Thoracic aorta (tissue), 2 donors: ENCODE measurements at regions not wholly inside any gene's neighbourhood (a gene's known extent, or its start where the extent isn't known, plus 50 kb on each side); places are given as distances from the start of the nearest gene placed in this dataset.

ENCODE experiments used
- ATAC-seq: fragments of 150-250 bp; one replicate; pipeline ENCODE4 v1.8.0; 2017; ENCODE audit warnings: low read depth; ENCODE audit not compliant: insufficient number of reproducible peaks, low FRiP score
- DNase-seq: peaks from one replicate; pipeline ENCODE4 v3.0.0-alpha.2; 2020; ENCODE audit warnings: low spot score
- H3K27ac ChIP-seq, 2 donors: fragments of 200-600 bp; sonication (generic); 1 replicate in 1 of 2; 2 replicates in 1 of 2; pipeline ENCODE4 v1.5.1; 2016; ENCODE audit warnings: mild to moderate bottlenecking in 2 of 2, moderate library complexity in 2 of 2
- H3K27me3 ChIP-seq: fragments of 200-600 bp; sonication (generic); replicated peaks from 2 replicates; pipeline ENCODE4 v1.6.0; 2016; ENCODE audit warnings: mild to moderate bottlenecking; ENCODE audit not compliant: insufficient read depth
- H3K36me3 ChIP-seq: fragments of 200-600 bp; sonication (generic); one replicate; pipeline ENCODE4 v1.5.1; 2016
- H3K4me1 ChIP-seq, 2 donors: fragments of 200-600 bp; sonication (generic); 1 replicate in 1 of 2; 2 replicates in 1 of 2; pipeline versions ENCODE4 v1.5.1 to v1.6.0; 2016; ENCODE audit warnings: low read depth in 2 of 2, mild to moderate bottlenecking in 1 of 2; ENCODE audit not compliant: control insufficient read depth in 1 of 2
- H3K4me3 ChIP-seq: fragments of 200-600 bp; sonication (generic); 2 replicates; pipeline ENCODE4 v1.5.1; 2016; ENCODE audit warnings: mild to moderate bottlenecking
- H3K9me3 ChIP-seq: fragments of 200-600 bp; sonication (generic); 2 replicates; pipeline ENCODE4 v1.5.1; 2016
- CTCF ChIP-seq: fragments of 200-600 bp; sonication (generic); IDR thresholded peaks from one replicate; pipeline ENCODE4 v1.5.1; 2019; ENCODE audit warnings: antibody characterized with exemption

GRCh38 chr9:7304627-7304995, 495.0 kb downstream of the DMAC1 start:
- no peak overlapping the region for H3K4me3 ChIP-seq
- ATAC-seq (no peak), DNase-seq (no peak)
- TF ChIP-seq CTCF = no peak
- no peaks in the 10 kb centered on the region for H3K36me3 ChIP-seq
- no peaks in the 10 kb centered on the region for H3K27me3 ChIP-seq
- peaks cover 0 to 6% of the 10 kb centered on the region in 2 donors for H3K4me1 ChIP-seq
- H3K27ac ChIP-seq = no peak overlapping the region
- peaks cover 9% of the 10 kb centered on the region for H3K9me3 ChIP-seq

- Histone ChIP-seq H3K4me3 (no peak overlapping the region), H3K27me3 (no peaks in the 10 kb centered on the region), H3K9me3 (peaks cover 5% of the 10 kb centered on the region), H3K27ac (no peak overlapping the region), H3K4me1 (peaks cover 0 to 6% of the 10 kb centered on the region in 2 donors), H3K36me3 (no peaks in the 10 kb centered on the region)
- ATAC-seq (no peak), DNase-seq (no peak)
- no peak for TF ChIP-seq CTCF
Measured at GRCh38 chr9:7303907-7304626, 495.5 kb downstream of the DMAC1 start.

GRCh38 chr9:7300484-7300883, 499.1 kb downstream of the DMAC1 start:
- no peak for DNase-seq
- no peaks in the 10 kb centered on the region for H3K27me3 ChIP-seq
- no peak for ATAC-seq
- no peaks in the 10 kb centered on the region for H3K9me3 ChIP-seq
- H3K4me1 ChIP-seq = peaks cover 0 to 6% of the 10 kb centered on the region in 2 donors
- TF ChIP-seq CTCF = no peak
- H3K27ac ChIP-seq = no peak overlapping the region
- H3K4me3 ChIP-seq = no peak overlapping the region
- no peaks in the 10 kb centered on the region for H3K36me3 ChIP-seq

- Histone ChIP-seq H3K27ac (no peak overlapping the region), H3K36me3 (no peaks in the 10 kb centered on the region), H3K27me3 (no peaks in the 10 kb centered on the region), H3K4me1 (no peaks in the 10 kb centered on the region), H3K4me3 (no peak overlapping the region), H3K9me3 (no peaks in the 10 kb centered on the region)
- no peak for DNase-seq
- no peak for TF ChIP-seq CTCF
- no peak for ATAC-seq
Measured at GRCh38 chr9:7298123-7298522, 501.5 kb downstream of the DMAC1 start.

GRCh38 chr9:7297521-7297920, 502.1 kb downstream of the DMAC1 start:
- ATAC-seq (no peak), DNase-seq (no peak)
- Histone ChIP-seq H3K4me1 (no peaks in the 10 kb centered on the region), H3K4me3 (no peak overlapping the region), H3K27ac (no peak overlapping the region), H3K36me3 (no peaks in the 10 kb centered on the region), H3K27me3 (no peaks in the 10 kb centered on the region), H3K9me3 (no peaks in the 10 kb centered on the region)
- TF ChIP-seq CTCF = no peak
